HG03139 (cell line): ENCODE measurements at regions not wholly inside any gene's neighbourhood (a gene's known extent, or its start where the extent isn't known, plus 50 kb on each side); places are given as distances from the start of the nearest gene placed in this dataset.

Experiments
- ATAC-seq: cut with Tn5 transposase; IDR thresholded peaks from one replicate; pipeline ENCODE4 v1.9.1; 2021; ENCODE audit not compliant: unreplicated experiment

GRCh38 chr9:81292056-81292805 is 397.1 kb downstream of the TLE1 start:
- no peak for ATAC-seq

- no peak for ATAC-seq
Observed at GRCh38 chr9:81289622-81290021, 399.7 kb downstream of the TLE1 start.

GRCh38 chr9:81268048-81268447 is 421.3 kb downstream of the TLE1 start:
- no peak for ATAC-seq

GRCh38 chr9:81266674-81267073 is 422.7 kb downstream of the TLE1 start:
- ATAC-seq = no peak

- no peak for ATAC-seq
Observed at GRCh38 chr9:81266086-81266485, 423.3 kb downstream of the TLE1 start.

GRCh38 chr9:81264516-81264915 is 424.8 kb downstream of the TLE1 start:
- ATAC-seq = no peak

DNA sequence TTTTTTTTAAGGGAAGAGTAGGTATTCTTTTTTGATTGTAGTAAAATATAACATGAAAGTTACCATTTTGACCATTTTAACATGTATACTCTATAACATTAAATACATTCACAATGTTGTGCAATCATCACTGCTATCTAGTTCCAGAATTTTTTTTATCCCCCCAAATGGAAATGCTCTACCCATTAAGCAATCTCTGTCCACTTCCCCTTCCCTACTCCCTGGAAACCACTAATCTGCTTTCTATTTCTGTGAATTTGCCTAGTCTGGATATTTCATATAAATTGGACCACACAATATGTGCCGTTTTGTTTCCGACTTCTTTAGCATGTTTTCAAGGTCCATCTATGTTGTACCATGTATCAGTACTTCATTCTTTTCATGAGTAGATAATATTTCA is 429.5 kb downstream of the TLE1 start:
- ATAC-seq = no peak

DNA sequence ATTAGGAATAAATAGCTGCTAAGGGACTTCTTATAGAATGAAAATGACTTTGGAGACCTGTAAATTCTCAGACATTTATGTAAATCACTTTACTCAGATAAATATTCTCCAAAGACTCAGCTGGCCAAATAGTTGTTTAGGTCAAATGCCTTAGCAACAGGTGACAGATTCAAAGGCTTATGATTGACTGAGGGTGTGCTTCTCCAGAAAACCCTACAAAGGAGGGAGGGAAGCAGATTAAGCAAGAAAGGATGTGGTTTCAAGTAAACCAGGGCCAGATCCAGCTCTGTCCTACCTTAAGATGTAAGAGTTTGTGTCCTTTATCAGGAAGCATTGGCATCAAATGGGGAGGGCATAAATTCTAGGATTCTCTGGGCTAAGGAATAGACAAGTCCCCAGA is 433.0 kb downstream of the TLE1 start:
- ATAC-seq = no peak

DNA sequence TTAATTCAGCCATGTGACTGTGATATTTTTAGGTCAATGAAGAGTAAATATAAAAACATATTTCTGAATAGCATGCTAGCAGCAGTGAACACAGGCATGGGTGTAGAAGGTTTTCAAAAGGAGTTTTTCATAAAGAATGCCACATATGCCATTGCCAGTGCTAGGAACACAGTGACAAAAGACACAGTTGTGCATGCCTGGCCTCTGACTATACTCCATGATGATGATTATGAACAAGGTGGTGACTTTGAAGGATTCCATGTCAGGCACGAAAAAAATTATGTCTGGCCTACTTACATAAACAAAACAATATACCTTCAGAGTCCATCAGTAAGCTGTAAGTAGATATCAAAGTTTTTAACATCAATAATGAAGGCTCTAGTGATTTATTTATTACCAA is 438.7 kb downstream of the TLE1 start:
- ATAC-seq = no peak

DNA sequence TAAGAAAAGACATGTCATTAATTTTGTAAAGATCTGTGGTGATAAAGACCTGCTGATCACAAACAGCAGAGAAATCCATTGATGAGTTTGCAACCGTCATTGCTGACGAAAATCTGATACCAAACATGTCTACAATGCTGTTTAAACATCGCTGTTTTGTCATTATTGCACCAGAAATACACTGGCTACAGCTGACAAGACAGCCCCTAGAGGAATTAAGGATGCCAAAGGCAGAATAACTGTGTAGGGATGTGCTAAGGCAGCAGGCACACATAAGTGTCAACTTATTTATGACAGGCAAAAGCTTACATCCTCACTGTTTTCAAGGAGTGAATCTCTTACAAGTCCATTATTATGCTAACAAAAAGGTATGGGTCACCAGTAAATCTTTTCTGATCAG is 439.3 kb downstream of the TLE1 start:
- no peak for ATAC-seq

GRCh38 chr9:81245254-81245956 is 443.9 kb downstream of the TLE1 start:
- no peak for ATAC-seq

DNA sequence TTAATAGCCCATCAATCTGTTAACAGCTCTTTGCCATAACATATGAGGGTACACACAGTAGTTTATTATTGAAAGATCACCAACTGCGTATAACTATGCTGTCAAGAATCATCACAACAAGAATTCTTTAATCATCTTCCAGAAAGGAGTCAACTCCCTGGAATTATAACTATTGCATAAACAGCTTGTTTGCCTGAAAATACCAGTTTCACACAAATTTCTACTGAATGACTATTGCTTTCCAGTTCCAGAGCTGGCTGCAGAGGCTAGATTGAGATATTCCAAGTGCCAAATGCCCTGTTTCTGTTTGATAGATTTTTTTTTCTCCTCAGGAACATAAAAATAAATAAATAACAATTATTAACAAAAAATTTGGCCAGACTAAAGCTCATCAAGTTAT is 444.7 kb downstream of the TLE1 start:
- no peak for ATAC-seq

GRCh38 chr9:81242866-81243265 is 446.5 kb downstream of the TLE1 start:
- ATAC-seq = no peak

DNA sequence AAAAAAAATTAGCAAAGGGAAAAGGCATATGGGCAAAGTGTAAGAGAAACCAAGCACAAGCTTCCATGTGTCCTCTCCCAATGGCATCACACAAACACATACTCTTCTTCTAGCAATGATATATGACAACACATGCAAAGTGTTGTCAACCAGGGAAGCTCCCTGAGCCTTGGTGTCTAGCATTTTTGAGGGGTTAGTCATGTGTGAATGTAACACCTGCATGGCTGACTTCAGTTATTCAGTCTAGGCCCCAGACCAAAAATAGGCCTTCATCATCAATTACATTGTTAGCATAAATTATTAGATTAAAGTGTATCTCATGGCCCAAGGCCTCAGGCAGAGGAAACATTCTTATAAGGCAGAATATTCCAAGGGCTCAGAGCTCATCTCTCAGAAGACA is 450.0 kb downstream of the TLE1 start:
- ATAC-seq = no peak

GRCh38 chr9:81237565-81238231 is 451.6 kb downstream of the TLE1 start:
- no peak for ATAC-seq

GRCh38 chr9:81234924-81235610 is 454.3 kb downstream of the TLE1 start:
- no peak for ATAC-seq

GRCh38 chr9:81231011-81231410 is 458.3 kb downstream of the TLE1 start:
- no peak for ATAC-seq

GRCh38 chr9:81227507-81228245 is 461.7 kb downstream of the TLE1 start:
- no peak for ATAC-seq

DNA sequence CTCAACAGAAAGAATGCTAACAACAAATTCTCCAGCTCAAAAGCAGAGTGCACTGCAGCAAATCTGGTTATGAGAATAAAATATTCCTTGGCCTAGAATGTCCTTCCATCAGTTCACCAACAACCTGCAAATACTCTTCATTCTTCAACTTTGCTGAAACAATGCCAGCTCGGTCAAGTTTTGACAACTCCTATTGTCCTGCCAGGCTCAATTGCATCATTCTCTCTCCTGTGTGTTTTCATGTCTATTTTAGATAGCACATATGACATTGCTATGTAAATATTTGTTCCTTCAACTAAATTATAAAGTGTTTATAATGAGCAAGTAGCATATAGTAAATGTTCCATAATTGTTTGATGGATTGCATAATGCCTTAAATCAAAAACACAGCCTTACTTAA is 463.8 kb downstream of the TLE1 start:
- ATAC-seq = no peak

GRCh38 chr9:81224166-81225081 is 464.9 kb downstream of the TLE1 start:
- ATAC-seq = no peak
